ENCODE measurements at regions not wholly inside any gene's neighbourhood (a gene's known extent, or its start where the extent isn't known, plus 50 kb on each side); places are given as distances from the start of the nearest gene placed in this dataset.

DNA sequence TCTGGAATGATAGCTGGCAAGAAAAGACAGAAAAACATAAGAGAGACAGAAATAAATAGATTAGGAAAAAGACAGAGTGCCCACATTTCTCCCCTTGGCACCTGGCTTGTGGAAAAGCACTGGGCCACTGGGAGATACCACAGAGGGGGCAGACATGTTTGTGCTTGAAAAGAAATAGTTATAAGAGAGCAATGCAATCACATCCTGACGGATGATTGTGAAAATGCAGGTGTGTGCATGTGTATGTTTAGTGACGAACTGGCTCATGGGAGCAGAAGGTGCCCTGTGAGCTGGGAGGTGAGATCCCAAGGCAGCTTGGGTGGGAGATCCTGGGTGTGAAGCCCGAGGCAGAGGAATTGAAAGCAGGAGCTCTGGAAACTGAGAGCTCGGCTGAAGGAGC, 617.9 kb downstream of the BCOR start:
- Mint-ChIP-seq H3K27me3 (ENCODE audit: low read depth) (peaks cover 10% of the 10 kb centered on the region), H3K27ac (no peak overlapping the region), H3K36me3 (ENCODE audit: insufficient read depth in 1 of 3, low read depth in 3 of 3) (peaks cover 3 to 5% (median 4%) of the 10 kb centered on the region in 3 experiments; a peak in 3 of 7 replicates), H3K4me3 (no peak overlapping the region), H3K4me1 (peaks cover 8 to 20% of the 10 kb centered on the region in 2 experiments), H3K9me3 (peaks cover 69 to 76% of the 10 kb centered on the region in 2 experiments)
- no peak overlapping the region for H3K56ac ChIP-seq (ENCODE audit: insufficient read length, low read depth, low read length)
- no peak overlapping the region for H2BK12ac ChIP-seq (ENCODE audit: insufficient read length, low read depth, low read length)
- H3K9ac ChIP-seq (ENCODE audit: extremely low read depth, insufficient read length, low read length), result no peak overlapping the region
- no peaks in the 10 kb centered on the region for H3K4me1 ChIP-seq (ENCODE audit: insufficient read depth, low read length)
- H4K5ac ChIP-seq (ENCODE audit: insufficient read length, low read depth, low read length), result no peak overlapping the region
- H3K79me1 ChIP-seq (ENCODE audit: insufficient read depth, low read depth, low read length, poor library complexity, severe bottlenecking), result no peaks in the 10 kb centered on the region
- no peak overlapping the region for H3K23ac ChIP-seq (ENCODE audit: insufficient read length, low read depth, low read length)
- TF ChIP-seq, protein P1, sequence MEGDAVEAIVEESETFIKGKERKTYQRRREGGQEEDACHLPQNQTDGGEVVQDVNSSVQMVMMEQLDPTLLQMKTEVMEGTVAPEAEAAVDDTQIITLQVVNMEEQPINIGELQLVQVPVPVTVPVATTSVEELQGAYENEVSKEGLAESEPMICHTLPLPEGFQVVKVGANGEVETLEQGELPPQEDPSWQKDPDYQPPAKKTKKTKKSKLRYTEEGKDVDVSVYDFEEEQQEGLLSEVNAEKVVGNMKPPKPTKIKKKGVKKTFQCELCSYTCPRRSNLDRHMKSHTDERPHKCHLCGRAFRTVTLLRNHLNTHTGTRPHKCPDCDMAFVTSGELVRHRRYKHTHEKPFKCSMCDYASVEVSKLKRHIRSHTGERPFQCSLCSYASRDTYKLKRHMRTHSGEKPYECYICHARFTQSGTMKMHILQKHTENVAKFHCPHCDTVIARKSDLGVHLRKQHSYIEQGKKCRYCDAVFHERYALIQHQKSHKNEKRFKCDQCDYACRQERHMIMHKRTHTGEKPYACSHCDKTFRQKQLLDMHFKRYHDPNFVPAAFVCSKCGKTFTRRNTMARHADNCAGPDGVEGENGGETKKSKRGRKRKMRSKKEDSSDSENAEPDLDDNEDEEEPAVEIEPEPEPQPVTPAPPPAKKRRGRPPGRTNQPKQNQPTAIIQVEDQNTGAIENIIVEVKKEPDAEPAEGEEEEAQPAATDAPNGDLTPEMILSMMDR (conservative IDR thresholded peaks at IDR 0.05), result no peak
- H3T11ph ChIP-seq (ENCODE audit: low read length), result no peak overlapping the region
- no peak overlapping the region for H3K18ac ChIP-seq (ENCODE audit: insufficient read length, low read depth, low read length)
- H3K9me3 ChIP-seq (ENCODE audit: control insufficient read depth, low read depth, low read length), result no peaks in the 10 kb centered on the region
- H2BK120ac ChIP-seq (ENCODE audit: low read depth, low read length, poor library complexity, severe bottlenecking), result no peak overlapping the region
- no CpG with 5 or more reads among the region's 4 CpGs for WGBS (ENCODE audit: extremely low coverage, insufficient read length, low lambda C conversion rate)
- no peak for DNase-seq
- H3K27ac ChIP-seq (ENCODE audit: insufficient read length, low read depth, low read length), result no peak overlapping the region
- H3K27me3 ChIP-seq (ENCODE audit: insufficient read depth, low read length), result no peaks in the 10 kb centered on the region; the same call in 1 of the 2 replicates
- H2AK5ac ChIP-seq (ENCODE audit: insufficient read length, low read length), result no peak overlapping the region
- no peak overlapping the region for H3K14ac ChIP-seq (ENCODE audit: insufficient read depth, low read length)
- H4K91ac ChIP-seq (ENCODE audit: insufficient read length, low read depth, low read length), result no peak overlapping the region
- H3K4ac ChIP-seq (ENCODE audit: low read depth, low read length), result no peak overlapping the region
- no peaks in the 10 kb centered on the region for H4K20me1 ChIP-seq (ENCODE audit: control insufficient read depth, insufficient read depth, insufficient read length)
- no peak overlapping the region for H2BK15ac ChIP-seq (ENCODE audit: low read depth, low read length)
- no peak overlapping the region for H2AFZ ChIP-seq (ENCODE audit: low read length)
- no peak overlapping the region for H4K8ac ChIP-seq (replicated peaks; ENCODE audit: insufficient read length, low read depth, low read length)
- H2BK5ac ChIP-seq (ENCODE audit: insufficient read length, low read length), result no peak overlapping the region
- H3K4me2 ChIP-seq (ENCODE audit: insufficient read depth, insufficient read length, low read length), result no peak overlapping the region
- no peak overlapping the region for H2BK20ac ChIP-seq (ENCODE audit: low read depth, low read length, poor library complexity, severe bottlenecking)
- H3K23me2 ChIP-seq (ENCODE audit: insufficient read length, low read depth, low read length, poor library complexity, severe bottlenecking), result no peaks in the 10 kb centered on the region
- no peaks in the 10 kb centered on the region for H3K79me2 ChIP-seq (ENCODE audit: insufficient read depth, low read length)

All from H9 (cell line).